Uterus (tissue), 2 donors: ENCODE measurements at regions not wholly inside any gene's neighbourhood (a gene's known extent, or its start where the extent isn't known, plus 50 kb on each side); places are given as distances from the start of the nearest gene placed in this dataset.

Experiments used
- CTCF ChIP-seq, 4 experiments: fragments of 200-600 bp in 2 of 4; fragments of 450-650 bp in 2 of 4; sonication (generic) in 2 of 4; IDR thresholded peaks; one replicate each; pipeline ENCODE4 v1.5.1; 2016 to 2019; ENCODE audit warnings: antibody characterized with exemption in 4 of 4, mild to moderate bottlenecking in 2 of 4, moderate library complexity in 1 of 4
- POLR2A ChIP-seq, 2 donors: fragments of 450-650 bp; IDR thresholded peaks; one replicate each; pipeline ENCODE4 v1.6.1; 2016; ENCODE audit warnings: antibody characterized with exemption in 2 of 2, mild to moderate bottlenecking in 1 of 2, moderate library complexity in 1 of 2

GRCh38 chr4:26127851-26128337, 192.9 kb upstream of the RBPJ start:
- no peak for TF ChIP-seq CTCF (IDR thresholded peaks at IDR 0.05)
- TF ChIP-seq POLR2A (IDR thresholded peaks at IDR 0.05): no peak
